Spleen (tissue), 11 donors: ENCODE measurements at regions not wholly inside any gene's neighbourhood (a gene's known extent, or its start where the extent isn't known, plus 50 kb on each side); places are given as distances from the start of the nearest gene placed in this dataset.
"Not testable (repeated sequence)": the region's sequence is repeated elsewhere in the genome, so short reads cannot be mapped to it uniquely, and the experiment has no call there.

ENCODE experiments used
- DNase-seq: peaks from one replicate; pipeline ENCODE4 v3.0.0-alpha.2; 2020
- H3K27ac ChIP-seq, 8 donors: fragments of 200-600 bp; sonication (generic) in 7 of 8; 1 replicate in 4 of 8; 2 replicates in 4 of 8; pipeline versions ENCODE4 v1.5.0 to v1.8.0; 2016 to 2021; ENCODE audit warnings: inconsistent platforms in 4 of 8, mild to moderate bottlenecking in 4 of 8, moderate library complexity in 1 of 8
- H3K27me3 ChIP-seq, 7 donors: fragments of 200-600 bp; sonication (generic) in 6 of 7; replicated peaks in 1 of 7; 1 replicate in 4 of 7; 2 replicates in 3 of 7; pipeline versions ENCODE4 v1.5.0 to v1.8.0; 2016 to 2021; ENCODE audit warnings: inconsistent platforms in 3 of 7, mild to moderate bottlenecking in 1 of 7
- H3K36me3 ChIP-seq, 6 donors: fragments of 200-600 bp; sonication (generic) in 5 of 6; 1 replicate in 4 of 6; 2 replicates in 2 of 6; pipeline versions ENCODE4 v1.5.0 to v1.8.0; 2016 to 2021; ENCODE audit warnings: inconsistent platforms in 2 of 6
- H3K4me1 ChIP-seq, 6 donors: fragments of 200-600 bp; sonication (generic) in 5 of 6; 1 replicate in 3 of 6; 2 replicates in 3 of 6; pipeline versions ENCODE4 v1.5.0 to v1.8.0; 2016 to 2021; ENCODE audit warnings: inconsistent platforms in 3 of 6
- H3K4me3 ChIP-seq, 8 donors: fragments of 200-600 bp; sonication (generic) in 7 of 8; 1 replicate in 4 of 8; 2 replicates in 4 of 8; pipeline versions ENCODE4 v1.5.0 to v1.8.0; 2016 to 2021; ENCODE audit warnings: inconsistent platforms in 4 of 8, mild to moderate bottlenecking in 4 of 8, moderate library complexity in 2 of 8
- H3K9me3 ChIP-seq, 8 donors: fragments of 200-600 bp; sonication (generic) in 7 of 8; 1 replicate in 4 of 8; 2 replicates in 4 of 8; pipeline versions ENCODE4 v1.5.0 to v1.8.0; 2016 to 2021; ENCODE audit warnings: inconsistent platforms in 4 of 8
- POLR2A ChIP-seq, 3 donors: fragments of 450-650 bp; IDR thresholded peaks; one replicate each; pipeline ENCODE4 v1.5.1; 2017; ENCODE audit warnings: antibody characterized with exemption in 3 of 3, mild to moderate bottlenecking in 1 of 3
- POLR2AphosphoS5 ChIP-seq, 3 donors: sonication (generic); formaldehyde crosslinking; IDR thresholded peaks; one replicate each; pipeline ENCODE4 v1.5.1; 2017; ENCODE audit warnings: antibody characterized with exemption in 3 of 3
- WGBS, 5 donors: extraction: QIAGEN DNeasy Blood & Tissue Kit in 3 of 5; methylation state at CpG; one replicate each; pipeline versions ENCODE4 v1.1.5 to v1.1.7; 2013 to 2018; 5-methylcytosine and 5-hydroxymethylcytosine counted together
- intact Hi-C: fragments of 100-400 bp; cut with DNase I; formaldehyde crosslinking; loops from one replicate; pipeline ENCODE4 v1.15.0; 2023; ENCODE audit warnings: low total_unique reads
- TF ChIP-seq, protein P1 (sequence below), 11 experiments: fragments of 200-600 bp in 7 of 11; fragments of 450-650 bp in 4 of 11; sonication (generic) in 4 of 11; IDR thresholded peaks in 8 of 11; conservative IDR thresholded peaks in 3 of 11; 1 replicate in 7 of 11; 2 replicates in 4 of 11; pipeline versions ENCODE4 v1.4.0 to v1.8.0; 2016 to 2021; ENCODE audit warnings: antibody characterized with exemption in 11 of 11, inconsistent platforms in 4 of 11, mild to moderate bottlenecking in 1 of 11
- donor health status: healthy with polysubstance abuse.
- donor health status: DM: no; HTN: no; CAD: no; lungs with moderate emphysema.
- donor health status: DM: no; HTN: no; CAD: no.
- donor health status: Bipolar disorder and iron deficiency.
- donor health status: healthy.
- donor health status: DM: no; HTN: no; CAD: no.
- donor health status: DM: yes; HTN: yes; CAD: no.

DNA sequence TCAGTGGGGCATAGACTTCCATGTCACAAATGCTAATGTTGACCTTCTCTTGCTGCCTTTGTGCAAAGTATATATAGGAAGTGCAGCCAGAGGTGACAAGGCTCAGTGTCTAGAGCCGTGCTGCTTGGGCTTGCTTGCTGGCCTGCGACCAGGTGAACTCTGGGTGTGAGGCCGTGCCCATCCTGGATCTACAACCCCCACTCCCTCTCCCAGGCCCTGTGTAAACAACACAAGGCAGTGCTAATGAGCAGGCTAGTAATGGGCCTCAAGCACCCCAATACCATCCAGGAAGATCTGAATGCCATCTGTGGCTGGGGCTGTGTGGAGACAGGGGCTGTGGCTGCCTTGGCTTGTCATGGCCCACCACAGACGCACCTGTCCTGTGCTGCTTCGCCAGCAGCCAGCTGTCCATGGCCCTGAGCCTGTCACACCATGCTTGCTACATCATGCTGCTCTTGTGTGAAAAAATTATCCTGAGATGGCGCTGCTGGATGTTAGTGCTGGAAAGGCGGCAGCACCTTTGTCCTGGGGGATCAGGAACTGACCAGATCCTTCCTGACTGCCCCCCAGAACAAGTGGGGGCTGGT, 107.6 kb upstream of the ZNF92 start:
- no peak for TF ChIP-seq POLR2AphosphoS5 (IDR thresholded peaks at IDR 0.05)
- no peak for TF ChIP-seq POLR2A (IDR thresholded peaks at IDR 0.05)
- TF ChIP-seq, protein P1, sequence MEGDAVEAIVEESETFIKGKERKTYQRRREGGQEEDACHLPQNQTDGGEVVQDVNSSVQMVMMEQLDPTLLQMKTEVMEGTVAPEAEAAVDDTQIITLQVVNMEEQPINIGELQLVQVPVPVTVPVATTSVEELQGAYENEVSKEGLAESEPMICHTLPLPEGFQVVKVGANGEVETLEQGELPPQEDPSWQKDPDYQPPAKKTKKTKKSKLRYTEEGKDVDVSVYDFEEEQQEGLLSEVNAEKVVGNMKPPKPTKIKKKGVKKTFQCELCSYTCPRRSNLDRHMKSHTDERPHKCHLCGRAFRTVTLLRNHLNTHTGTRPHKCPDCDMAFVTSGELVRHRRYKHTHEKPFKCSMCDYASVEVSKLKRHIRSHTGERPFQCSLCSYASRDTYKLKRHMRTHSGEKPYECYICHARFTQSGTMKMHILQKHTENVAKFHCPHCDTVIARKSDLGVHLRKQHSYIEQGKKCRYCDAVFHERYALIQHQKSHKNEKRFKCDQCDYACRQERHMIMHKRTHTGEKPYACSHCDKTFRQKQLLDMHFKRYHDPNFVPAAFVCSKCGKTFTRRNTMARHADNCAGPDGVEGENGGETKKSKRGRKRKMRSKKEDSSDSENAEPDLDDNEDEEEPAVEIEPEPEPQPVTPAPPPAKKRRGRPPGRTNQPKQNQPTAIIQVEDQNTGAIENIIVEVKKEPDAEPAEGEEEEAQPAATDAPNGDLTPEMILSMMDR (IDR thresholded peaks at IDR 0.05 in 8 of 11, conservative IDR thresholded peaks at IDR 0.05 in 3 of 11): no peak
- Histone ChIP-seq H3K36me3 (no peaks in the 10 kb centered on the region), H3K4me3 (no peak overlapping the region), H3K27ac (no peak overlapping the region), H3K9me3 (no peaks in the 10 kb centered on the region), H3K27me3 (peaks cover 0 to 32% (median 21%) of the 10 kb centered on the region in 7 donors), H3K4me1 (peaks cover 7 to 23% (median 11%) of the 10 kb centered on the region in 6 donors)
- 84 to 96% (median 89%) methylated on average over 4 to 7 of the region's 7 CpGs for WGBS, 5 donors
- intact Hi-C loops: no loop called here
- no peak for DNase-seq

DNA sequence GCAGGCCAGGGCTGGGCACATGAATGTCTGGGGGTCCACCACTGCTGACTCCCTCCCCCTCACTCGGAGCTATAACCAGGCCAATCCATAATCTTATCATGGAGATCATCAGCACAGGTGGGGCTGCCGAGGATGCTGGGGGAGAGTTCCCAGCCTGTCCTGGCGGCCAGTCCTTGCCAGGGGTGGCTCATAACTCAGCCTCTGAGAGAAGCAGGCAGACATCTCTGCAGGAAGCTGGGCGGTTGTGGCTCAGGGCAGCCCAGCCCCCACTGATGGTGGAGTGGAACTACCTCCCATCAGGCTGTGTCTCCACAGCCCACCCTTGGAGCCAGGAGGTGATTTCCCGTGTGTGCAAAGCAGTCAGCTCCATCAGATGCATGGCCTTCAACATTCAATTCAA, 109.4 kb upstream of the ZNF92 start:
- no peak for TF ChIP-seq POLR2AphosphoS5 (IDR thresholded peaks at IDR 0.05)
- TF ChIP-seq, protein P1 (IDR thresholded peaks at IDR 0.05 in 8 of 11, conservative IDR thresholded peaks at IDR 0.05 in 3 of 11): no peak
- TF ChIP-seq POLR2A (IDR thresholded peaks at IDR 0.05): no peak
- no peaks in the 10 kb centered on the region for H3K9me3 ChIP-seq
- 83 to 96% (median 91%) methylated on average over 4 to 5 of the region's 5 CpGs for WGBS, 5 donors
- no peak for DNase-seq
- H3K36me3 ChIP-seq: no peaks in the 10 kb centered on the region
- peaks cover 1 to 14% (median 5%) of the 10 kb centered on the region in 6 donors for H3K4me1 ChIP-seq
- no peak overlapping the region for H3K27ac ChIP-seq
- H3K27me3 ChIP-seq: peaks cover 0 to 14% (median 6%) of the 10 kb centered on the region in 7 donors
- intact Hi-C loops: no loop called here
- H3K4me3 ChIP-seq: no peak overlapping the region

DNA sequence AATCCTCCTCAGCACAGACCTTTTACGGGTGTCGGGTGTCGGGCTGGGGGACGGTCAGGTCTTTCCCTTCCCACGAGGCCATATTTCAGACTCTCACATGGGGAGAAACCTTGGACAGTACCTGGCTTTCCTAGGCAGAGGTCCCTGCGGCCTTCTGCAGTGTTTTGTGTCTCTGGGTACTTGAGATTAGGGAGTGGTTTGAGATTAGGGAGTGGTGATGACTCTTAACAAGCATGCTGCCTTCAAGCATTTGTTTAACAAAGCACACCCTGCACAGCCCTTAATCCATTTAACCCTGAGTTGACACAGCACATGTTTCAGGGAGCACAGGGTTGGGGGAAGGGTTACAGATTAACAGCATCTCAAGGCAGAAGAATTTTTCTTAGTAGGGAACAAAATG, 113.0 kb upstream of the ZNF92 start:
- H3K4me1 ChIP-seq: peaks cover 0 to 10% (median 0%) of the 10 kb centered on the region in 6 donors
- H3K9me3 ChIP-seq, H3K36me3 ChIP-seq, H3K4me3 ChIP-seq, intact Hi-C loops, DNase-seq, H3K27ac ChIP-seq, H3K27me3 ChIP-seq: not testable (repeated sequence)
- WGBS, 5 donors: 14 to 40% (median 35%) methylated on average over 1 to 6 of the region's 6 CpGs; no CpG with 5 or more reads in 1 of the 5 donors

DNA sequence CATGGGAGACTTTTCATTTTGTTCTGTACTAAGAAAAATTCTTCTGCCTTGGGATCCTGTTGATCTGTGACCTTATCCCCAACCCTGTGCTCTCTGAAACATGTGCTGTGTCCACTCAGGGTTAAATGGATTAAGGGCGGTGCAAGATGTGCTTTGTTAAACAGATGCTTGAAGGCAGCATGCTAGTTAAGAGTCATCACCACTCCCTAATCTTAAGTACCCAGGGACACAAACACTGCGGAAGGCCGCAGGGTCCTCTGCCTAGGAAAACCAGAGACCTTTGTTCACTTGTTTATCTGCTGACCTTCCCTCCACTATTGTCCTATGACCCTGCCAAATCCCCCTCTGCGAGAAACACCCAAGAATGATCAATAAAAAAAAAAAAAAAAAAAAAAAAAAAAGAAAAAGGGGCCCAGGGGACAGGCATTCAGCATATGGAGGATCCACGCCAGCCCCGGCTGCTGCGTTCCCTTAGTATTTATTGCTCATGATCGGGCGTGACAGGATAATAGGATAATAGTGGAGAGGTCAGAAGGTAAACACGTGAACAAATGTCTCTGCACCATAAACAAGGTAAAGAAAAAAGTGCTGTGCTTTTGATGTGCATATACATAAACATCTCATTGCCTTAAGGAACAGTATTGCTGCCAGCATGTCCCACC, 113.7 kb upstream of the ZNF92 start:
- peaks cover 0 to 10% (median 0%) of the 10 kb centered on the region in 6 donors for H3K4me1 ChIP-seq
- WGBS, 5 donors: 41 to 81% (median 56%) methylated on average over 4 to 8 of the region's 10 CpGs
- H3K36me3 ChIP-seq, H3K9me3 ChIP-seq, H3K4me3 ChIP-seq, H3K27me3 ChIP-seq, DNase-seq, intact Hi-C loops, H3K27ac ChIP-seq: not testable (repeated sequence)

DNA sequence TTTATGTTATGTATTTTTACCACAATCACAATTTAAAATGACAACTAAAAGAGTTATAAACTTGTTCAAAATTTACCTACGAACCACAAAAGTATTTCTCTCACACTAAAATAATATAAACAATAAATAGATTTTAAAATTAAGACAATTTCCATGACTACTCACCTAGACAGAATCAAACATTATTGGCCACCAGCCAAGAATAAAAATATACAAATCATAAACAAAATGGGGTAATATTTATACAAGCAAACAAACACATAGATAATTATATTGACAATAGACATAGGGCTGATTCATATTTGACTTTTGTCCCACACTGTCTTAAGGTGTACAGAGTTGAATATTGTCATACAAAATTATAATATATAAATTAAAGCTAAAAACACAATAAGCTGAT, 119.6 kb upstream of the ZNF92 start:
- peaks cover 0 to 14% (median 4%) of the 10 kb centered on the region in 6 donors for H3K4me1 ChIP-seq
- WGBS, 5 donors: 84 to 98% (median 91%) methylated on average over 1 of the region's 1 CpG
- intact Hi-C loops: no loop called here
- no peak for TF ChIP-seq POLR2AphosphoS5 (IDR thresholded peaks at IDR 0.05)
- TF ChIP-seq, protein P1 (IDR thresholded peaks at IDR 0.05 in 8 of 11, conservative IDR thresholded peaks at IDR 0.05 in 3 of 11): no peak
- TF ChIP-seq POLR2A (IDR thresholded peaks at IDR 0.05): no peak
- H3K9me3 ChIP-seq: no peaks in the 10 kb centered on the region
- no peak overlapping the region for H3K27ac ChIP-seq
- H3K36me3 ChIP-seq: no peaks in the 10 kb centered on the region
- peaks cover 0 to 33% (median 11%) of the 10 kb centered on the region in 7 donors for H3K27me3 ChIP-seq
- no peak overlapping the region for H3K4me3 ChIP-seq
- no peak for DNase-seq
